GM23338 (cell line): ENCODE measurements at regions not wholly inside any gene's neighbourhood (a gene's known extent, or its start where the extent isn't known, plus 50 kb on each side); places are given as distances from the start of the nearest gene placed in this dataset.

Source experiments
- ATAC-seq: fragments of 200-7000 bp; cut with Tn5 transposase; 3 replicates; pipeline ENCODE4 v1.9.1; 2020
- DNase-seq: peaks from one replicate; pipeline ENCODE4 v3.0.0-alpha.2; 2015; ENCODE audit warnings: low spot score
- H2AFZ ChIP-seq: fragments of 200-600 bp; sonication (generic); 2 replicates; pipeline ENCODE4 v1.8.0; 2016; ENCODE audit warnings: antibody characterized with exemption, mild to moderate bottlenecking, moderate library complexity
- H3F3A ChIP-seq: fragments of 200-600 bp; sonication (generic); replicated peaks from 2 replicates; pipeline ENCODE4 v1.8.0; 2017; ENCODE audit warnings: antibody characterized with exemption, mixed run types, low read depth
- H3K27ac ChIP-seq: fragments of 200-600 bp; sonication (generic); 2 replicates; pipeline ENCODE4 v1.6.1; 2016; ENCODE audit warnings: low read depth
- H3K27me3 ChIP-seq: fragments of 200-600 bp; sonication (generic); 2 replicates; pipeline ENCODE4 v1.8.0; 2016; ENCODE audit warnings: mild to moderate bottlenecking, mixed run types, moderate library complexity; ENCODE audit not compliant: insufficient read depth
- H3K36me3 ChIP-seq: fragments of 200-600 bp; sonication (generic); 2 replicates; pipeline ENCODE4 v1.8.0; 2016; ENCODE audit warnings: mild to moderate bottlenecking; ENCODE audit not compliant: insufficient read depth
- H3K4me1 ChIP-seq: fragments of 200-600 bp; sonication (generic); 2 replicates; pipeline ENCODE4 v1.8.0; 2016; ENCODE audit warnings: mild to moderate bottlenecking, moderate library complexity; ENCODE audit not compliant: insufficient read depth
- H3K4me2 ChIP-seq: fragments of 200-600 bp; sonication (generic); 2 replicates; pipeline ENCODE4 v1.7.1; 2017; ENCODE audit warnings: mixed run types
- H3K4me3 ChIP-seq: fragments of 200-600 bp; sonication (generic); 2 replicates; pipeline ENCODE4 v1.6.1; 2016; ENCODE audit warnings: mixed run types
- H3K79me2 ChIP-seq: fragments of 200-600 bp; sonication (generic); replicated peaks from 2 replicates; pipeline ENCODE4 v1.8.0; 2017; ENCODE audit warnings: mild to moderate bottlenecking; ENCODE audit not compliant: insufficient read depth
- H3K9me2 ChIP-seq: fragments of 200-600 bp; sonication (generic); 2 replicates; pipeline ENCODE4 v1.8.0; 2017; ENCODE audit not compliant: insufficient read depth
- H4K20me1 ChIP-seq: fragments of 200-600 bp; sonication (generic); replicated peaks from 2 replicates; pipeline ENCODE4 v1.8.0; 2017; ENCODE audit warnings: mild to moderate bottlenecking; ENCODE audit not compliant: insufficient read depth
- H3K27ac Mint-ChIP-seq: 2 replicates; pipeline ENCODE4 v1.8.0; 2020; ENCODE audit warnings: inconsistent platforms, mild to moderate bottlenecking, moderate library complexity, mixed read lengths
- H3K27me3 Mint-ChIP-seq: 3 replicates; pipeline ENCODE4 v1.8.0; 2022; ENCODE audit warnings: low read depth, mild to moderate bottlenecking, moderate library complexity, mixed read lengths, inconsistent platforms; ENCODE audit not compliant: insufficient read depth, poor library complexity
- H3K36me3 Mint-ChIP-seq: 3 replicates; pipeline ENCODE4 v1.8.0; 2021; ENCODE audit warnings: low read depth, mild to moderate bottlenecking, inconsistent platforms, moderate library complexity, mixed read lengths
- H3K4me1 Mint-ChIP-seq: 3 replicates; pipeline ENCODE4 v1.8.0; 2020; ENCODE audit warnings: mild to moderate bottlenecking, inconsistent platforms, mixed read lengths
- H3K4me3 Mint-ChIP-seq: 3 replicates; pipeline ENCODE4 v1.8.0; 2021; ENCODE audit warnings: moderate library complexity, mild to moderate bottlenecking, inconsistent platforms, mixed read lengths
- H3K9me3 Mint-ChIP-seq: 3 replicates; pipeline ENCODE4 v1.8.0; 2020; ENCODE audit warnings: moderate library complexity, mild to moderate bottlenecking, inconsistent platforms, mixed read lengths
- CREB1 ChIP-seq: fragments of 250-450 bp; sonication (Bioruptor Pico); IDR thresholded peaks from 2 replicates; pipeline ENCODE4 v1.5.0; 2020; ENCODE audit warnings: low read depth, mild to moderate bottlenecking, moderate library complexity
- CTCF ChIP-seq, 2 experiments: fragments of 200-600 bp in 1 of 2; sonication (generic) in 1 of 2; conservative IDR thresholded peaks; 2 replicates each; pipeline versions ENCODE4 v1.5.1 to v1.6.1; 2016 to 2017; ENCODE audit warnings: antibody characterized with exemption in 2 of 2, low read depth in 2 of 2, mild to moderate bottlenecking in 2 of 2, moderate library complexity in 1 of 2
- EZH2 ChIP-seq: fragments of 200-600 bp; sonication (generic); IDR thresholded peaks from one replicate; pipeline ENCODE4 v1.8.0; 2017; ENCODE audit warnings: antibody characterized with exemption, mild to moderate bottlenecking, low read depth; ENCODE audit not compliant: unreplicated experiment
- EZH2phosphoT487 ChIP-seq: fragments of 200-600 bp; sonication (generic); IDR thresholded peaks from one replicate; pipeline ENCODE4 v1.8.1; 2018; ENCODE audit warnings: antibody characterized with exemption; ENCODE audit not compliant: unreplicated experiment
- JUNB ChIP-seq: IDR thresholded peaks from one replicate; pipeline ENCODE4 v1.6.1; 2016; ENCODE audit warnings: antibody characterized with exemption; ENCODE audit not compliant: unreplicated experiment
- NANOG ChIP-seq: IDR thresholded peaks from 2 replicates; pipeline ENCODE4 v1.6.1; 2016; ENCODE audit warnings: antibody characterized with exemption, borderline replicate concordance
- POLR2AphosphoS5 ChIP-seq: IDR thresholded peaks from 2 replicates; pipeline ENCODE4 v1.6.1; 2016; ENCODE audit warnings: antibody characterized with exemption, low read depth
- REST ChIP-seq: IDR thresholded peaks from one replicate; pipeline ENCODE4 v1.6.1; 2018; ENCODE audit warnings: antibody characterized with exemption; ENCODE audit not compliant: unreplicated experiment
- STAT1 ChIP-seq: IDR thresholded peaks from one replicate; pipeline ENCODE4 v1.6.1; 2016; ENCODE audit warnings: antibody characterized with exemption; ENCODE audit not compliant: unreplicated experiment
- ZNF114 ChIP-seq: fragments of 250-450 bp; sonication (Bioruptor Pico); IDR thresholded peaks from 2 replicates; pipeline ENCODE4 v1.5.0; 2020; ENCODE audit warnings: mild to moderate bottlenecking, moderate library complexity
- ZNF331 ChIP-seq: fragments of 250-450 bp; sonication (Bioruptor Pico); IDR thresholded peaks from 2 replicates; pipeline ENCODE4 v1.5.0; 2020; ENCODE audit warnings: low read depth, mild to moderate bottlenecking, moderate library complexity
- ZNF462 ChIP-seq: fragments of 250-450 bp; sonication (Bioruptor Pico); IDR thresholded peaks from 2 replicates; pipeline ENCODE4 v1.5.0; 2020; ENCODE audit warnings: mild to moderate bottlenecking, moderate library complexity
- TF ChIP-seq, protein P1 (sequence below): IDR thresholded peaks from 2 replicates; pipeline ENCODE4 v1.6.1; 2016; ENCODE audit warnings: antibody characterized with exemption

DNA sequence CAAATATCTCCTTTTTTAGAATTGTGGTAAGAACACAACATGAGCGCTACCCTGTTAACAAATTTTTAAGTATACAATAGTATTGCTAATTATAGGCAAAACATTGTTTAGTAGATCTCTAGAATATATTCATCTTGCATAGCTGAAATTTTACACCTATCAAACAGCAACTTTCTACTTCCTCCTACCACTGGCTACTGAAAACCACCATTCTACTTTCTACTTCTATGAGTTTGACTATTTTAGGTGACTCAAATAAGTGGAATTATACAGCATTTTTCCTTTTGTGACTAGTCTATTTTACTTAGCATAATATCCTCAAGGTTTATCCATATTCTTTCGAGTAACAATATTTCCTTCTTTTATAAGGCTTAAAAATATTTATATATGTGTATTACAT is 128.4 kb downstream of the FAM76B start:
- DNase-seq (no peak), ATAC-seq (no peak)
- Histone ChIP-seq H3K4me3 (no peak overlapping the region), H3K27ac (no peak overlapping the region), H3K4me2 (no peak overlapping the region), H3K4me1 (no peaks in the 10 kb centered on the region), H2AFZ (no peak overlapping the region), H3F3A (no peaks in the 10 kb centered on the region), H3K27me3 (no peaks in the 10 kb centered on the region), H3K9me2 (no peaks in the 10 kb centered on the region), H3K36me3 (no peaks in the 10 kb centered on the region), H4K20me1 (no peaks in the 10 kb centered on the region), H3K79me2 (no peaks in the 10 kb centered on the region)
- no peaks in the 10 kb centered on the region for H3K36me3 Mint-ChIP-seq
- no peaks in the 10 kb centered on the region for H3K9me3 Mint-ChIP-seq
- H3K27ac Mint-ChIP-seq: no peak overlapping the region
- H3K4me1 Mint-ChIP-seq: peaks cover 6% of the 10 kb centered on the region; the same call in 2 of the 3 replicates
- TF ChIP-seq POLR2AphosphoS5: no peak
- no peak for TF ChIP-seq ZNF462 (CRISPR knock-in tag)
- no peak for TF ChIP-seq EZH2phosphoT487
- no peak for TF ChIP-seq CREB1
- TF ChIP-seq JUNB: no peak
- no peak for TF ChIP-seq ZNF114 (CRISPR knock-in tag)
- TF ChIP-seq ZNF331 (CRISPR knock-in tag): no peak
- TF ChIP-seq NANOG: no peak
- no peak for TF ChIP-seq STAT1
- TF ChIP-seq EZH2: no peak
- TF ChIP-seq, protein P1, sequence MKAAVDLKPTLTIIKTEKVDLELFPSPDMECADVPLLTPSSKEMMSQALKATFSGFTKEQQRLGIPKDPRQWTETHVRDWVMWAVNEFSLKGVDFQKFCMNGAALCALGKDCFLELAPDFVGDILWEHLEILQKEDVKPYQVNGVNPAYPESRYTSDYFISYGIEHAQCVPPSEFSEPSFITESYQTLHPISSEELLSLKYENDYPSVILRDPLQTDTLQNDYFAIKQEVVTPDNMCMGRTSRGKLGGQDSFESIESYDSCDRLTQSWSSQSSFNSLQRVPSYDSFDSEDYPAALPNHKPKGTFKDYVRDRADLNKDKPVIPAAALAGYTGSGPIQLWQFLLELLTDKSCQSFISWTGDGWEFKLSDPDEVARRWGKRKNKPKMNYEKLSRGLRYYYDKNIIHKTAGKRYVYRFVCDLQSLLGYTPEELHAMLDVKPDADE: no peak
- TF ChIP-seq REST: no peak
- TF ChIP-seq CTCF (conservative IDR thresholded peaks at IDR 0.05; ENCODE audit: low read depth in 2 of 2): no peak
- no peaks in the 10 kb centered on the region for H3K27me3 Mint-ChIP-seq
- H3K4me3 Mint-ChIP-seq: no peak overlapping the region
